ENCODE measurements at regions not wholly inside any gene's neighbourhood (a gene's known extent, or its start where the extent isn't known, plus 50 kb on each side); places are given as distances from the start of the nearest gene placed in this dataset.

- TF ChIP-seq CTCF (conservative IDR thresholded peaks at IDR 0.05 in 1 of 2, IDR thresholded peaks at IDR 0.05 in 1 of 2; ENCODE audit: extremely low read depth in 1 of 2, insufficient read depth in 1 of 2, low read depth in 1 of 2, low read length in 2 of 2) (no peak), EZH2 (IDR thresholded peaks at IDR 0.05; ENCODE audit: borderline replicate concordance, low read length) (no peak)
Observed at GRCh38 chr16:79278506-79278905, 322.0 kb downstream of the MAF start.
